LoVo (cell line): ENCODE measurements at regions not wholly inside any gene's neighbourhood (a gene's known extent, or its start where the extent isn't known, plus 50 kb on each side); places are given as distances from the start of the nearest gene placed in this dataset.

Experiments
- DNase-seq: peaks from one replicate; pipeline ENCODE4 v3.0.0-alpha.2; 2016; ENCODE audit warnings: low spot score

- no peak for DNase-seq
Measured at GRCh38 chr4:160831165-160831922, 1332.5 kb downstream of the FSTL5 start.

GRCh38 chr4:160835789-160836188, 1328.0 kb downstream of the FSTL5 start:
- no peak for DNase-seq

GRCh38 chr4:160836431-160836830, 1327.4 kb downstream of the FSTL5 start:
- no peak for DNase-seq

GRCh38 chr4:160846121-160846520, 1317.7 kb downstream of the FSTL5 start:
- no peak for DNase-seq

GRCh38 chr4:160847228-160847627, 1316.6 kb downstream of the FSTL5 start:
- no peak for DNase-seq

GRCh38 chr4:160848489-160848888, 1315.3 kb downstream of the FSTL5 start:
- DNase-seq, result no peak

- DNase-seq, result no peak
Measured at GRCh38 chr4:160848901-160849760, 1314.7 kb downstream of the FSTL5 start.

- peak; percentile 8 for DNase-seq
Measured at GRCh38 chr4:160864253-160864652, 1299.5 kb downstream of the FSTL5 start.

GRCh38 chr4:160869899-160870298, 1293.9 kb downstream of the FSTL5 start:
- no peak for DNase-seq

- no peak for DNase-seq
Measured at GRCh38 chr4:160872491-160872890, 1291.3 kb downstream of the FSTL5 start.

- no peak for DNase-seq
Measured at GRCh38 chr4:160877087-160877790, 1286.6 kb downstream of the FSTL5 start.

GRCh38 chr4:160880180-160880579, 1283.6 kb downstream of the FSTL5 start:
- DNase-seq, result no peak

- no peak for DNase-seq
Measured at GRCh38 chr4:160887668-160888067, 1276.1 kb downstream of the FSTL5 start.

GRCh38 chr4:160894128-160894527, 1269.7 kb downstream of the FSTL5 start:
- no peak for DNase-seq

- DNase-seq, result no peak
Measured at GRCh38 chr4:160894809-160895208, 1269.0 kb downstream of the FSTL5 start.

GRCh38 chr4:160927311-160927710, 1236.5 kb downstream of the FSTL5 start:
- DNase-seq, result no peak

GRCh38 chr4:160928482-160928881, 1235.3 kb downstream of the FSTL5 start:
- DNase-seq, result no peak

GRCh38 chr4:160947653-160948052, 1216.1 kb downstream of the FSTL5 start:
- no peak for DNase-seq

GRCh38 chr4:160956875-160957274, 1206.9 kb downstream of the FSTL5 start:
- DNase-seq, result no peak

GRCh38 chr4:160969925-160970324, 1193.9 kb downstream of the FSTL5 start:
- no peak for DNase-seq

GRCh38 chr4:160980091-160980490, 1183.7 kb downstream of the FSTL5 start:
- DNase-seq, result no peak

GRCh38 chr4:160981083-160981482, 1182.7 kb downstream of the FSTL5 start:
- no peak for DNase-seq

- no peak for DNase-seq
Measured at GRCh38 chr4:160983035-160983434, 1180.8 kb downstream of the FSTL5 start.
